ENCODE measurements at regions not wholly inside any gene's neighbourhood (a gene's known extent, or its start where the extent isn't known, plus 50 kb on each side); places are given as distances from the start of the nearest gene placed in this dataset.

- DNase-seq (ENCODE audit: low spot score), result no peak
Measured at GRCh38 chr5:61687371-61687770, 355.3 kb downstream of the ZSWIM6 start.

- DNase-seq (ENCODE audit: low spot score), result no peak
Measured at GRCh38 chr5:61689153-61689846, 357.2 kb downstream of the ZSWIM6 start.

GRCh38 chr5:61697809-61698558 is 365.9 kb downstream of the ZSWIM6 start:
- no peak for DNase-seq (ENCODE audit: low spot score)

- no peak for DNase-seq (ENCODE audit: low spot score)
Measured at GRCh38 chr5:61701877-61702602, 370.0 kb downstream of the ZSWIM6 start.

- DNase-seq (ENCODE audit: low spot score), result no peak
Measured at GRCh38 chr5:61702784-61703183, 370.7 kb downstream of the ZSWIM6 start.

GRCh38 chr5:61704289-61704688 is 372.2 kb downstream of the ZSWIM6 start:
- DNase-seq (ENCODE audit: low spot score), result no peak

GRCh38 chr5:61706751-61707150 is 374.7 kb downstream of the ZSWIM6 start:
- no peak for DNase-seq (ENCODE audit: low spot score)

GRCh38 chr5:61719124-61719523 is 387.1 kb downstream of the ZSWIM6 start:
- no peak for DNase-seq (ENCODE audit: low spot score)

- DNase-seq (ENCODE audit: low spot score), result no peak
Measured at GRCh38 chr5:61720829-61721228, 388.8 kb downstream of the ZSWIM6 start.

GRCh38 chr5:61724102-61724501 is 392.0 kb downstream of the ZSWIM6 start:
- no peak for DNase-seq (ENCODE audit: low spot score)

GRCh38 chr5:61728287-61728686 is 396.2 kb downstream of the ZSWIM6 start:
- DNase-seq (ENCODE audit: low spot score), result no peak

- DNase-seq (ENCODE audit: low spot score), result no peak
Measured at GRCh38 chr5:61730866-61731265, 398.8 kb downstream of the ZSWIM6 start.

GRCh38 chr5:61731267-61731945 is 399.3 kb downstream of the ZSWIM6 start:
- no peak for DNase-seq (ENCODE audit: low spot score)

- no peak for DNase-seq (ENCODE audit: low spot score)
Measured at GRCh38 chr5:61731946-61732314, 399.9 kb downstream of the ZSWIM6 start.

GRCh38 chr5:61732369-61732768 is 400.3 kb downstream of the ZSWIM6 start:
- no peak for DNase-seq (ENCODE audit: low spot score)

GRCh38 chr5:61732796-61733195 is 400.7 kb downstream of the ZSWIM6 start:
- DNase-seq (ENCODE audit: low spot score), result no peak

GRCh38 chr5:61734001-61734400 is 401.9 kb downstream of the ZSWIM6 start:
- DNase-seq (ENCODE audit: low spot score), result no peak

- DNase-seq (ENCODE audit: low spot score), result no peak
Measured at GRCh38 chr5:61734966-61735365, 402.9 kb downstream of the ZSWIM6 start.

- DNase-seq (ENCODE audit: low spot score), result no peak
Measured at GRCh38 chr5:61735531-61735930, 403.5 kb downstream of the ZSWIM6 start.

GRCh38 chr5:61735995-61736394 is 403.9 kb downstream of the ZSWIM6 start:
- DNase-seq (ENCODE audit: low spot score), result no peak

- DNase-seq (ENCODE audit: low spot score), result no peak
Measured at GRCh38 chr5:61737301-61737963, 405.4 kb downstream of the ZSWIM6 start.

- no peak for DNase-seq (ENCODE audit: low spot score)
Measured at GRCh38 chr5:61737964-61738340, 405.9 kb downstream of the ZSWIM6 start.
